GM12892 (cell line): ENCODE measurements at regions not wholly inside any gene's neighbourhood (a gene's known extent, or its start where the extent isn't known, plus 50 kb on each side); places are given as distances from the start of the nearest gene placed in this dataset.

Experiments
- POLR2A ChIP-seq: IDR thresholded peaks from 2 replicates; pipeline ENCODE4 v1.6.1; 2011; ENCODE audit warnings: low read depth, low read length, control low read depth
- POLR2AphosphoS5 ChIP-seq: IDR thresholded peaks from 2 replicates; pipeline ENCODE4 v1.6.1; 2011; ENCODE audit warnings: low read depth, low read length, control low read depth
- TAF1 ChIP-seq: IDR thresholded peaks from 2 replicates; pipeline ENCODE4 v1.6.1; 2011; ENCODE audit warnings: low read depth, mild to moderate bottlenecking, control low read depth, low read length, borderline replicate concordance

DNA sequence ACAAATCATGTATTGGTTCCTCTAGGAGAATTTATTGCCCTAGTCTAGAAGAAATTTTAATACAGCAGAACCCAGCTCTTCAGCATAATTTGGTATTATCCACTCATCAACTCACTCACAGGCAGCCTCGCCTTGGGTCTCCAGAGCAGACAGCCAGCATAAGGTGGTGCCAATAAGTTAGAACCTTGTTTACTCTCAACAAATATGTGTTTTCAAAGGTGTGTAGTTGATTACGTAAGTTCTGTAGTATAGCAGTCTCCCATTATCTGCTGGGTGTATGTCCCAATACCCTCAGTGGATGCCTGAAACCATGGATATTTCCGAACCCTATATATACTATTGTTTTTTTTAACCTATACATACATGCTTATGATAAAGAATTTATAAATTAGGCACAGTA lies 522.5 kb upstream of the LRRN3 start:
- TF ChIP-seq POLR2A (no peak), POLR2AphosphoS5 (no peak), TAF1 (no peak)
